ENCODE measurements at regions not wholly inside any gene's neighbourhood (a gene's known extent, or its start where the extent isn't known, plus 50 kb on each side); places are given as distances from the start of the nearest gene placed in this dataset.

DNA sequence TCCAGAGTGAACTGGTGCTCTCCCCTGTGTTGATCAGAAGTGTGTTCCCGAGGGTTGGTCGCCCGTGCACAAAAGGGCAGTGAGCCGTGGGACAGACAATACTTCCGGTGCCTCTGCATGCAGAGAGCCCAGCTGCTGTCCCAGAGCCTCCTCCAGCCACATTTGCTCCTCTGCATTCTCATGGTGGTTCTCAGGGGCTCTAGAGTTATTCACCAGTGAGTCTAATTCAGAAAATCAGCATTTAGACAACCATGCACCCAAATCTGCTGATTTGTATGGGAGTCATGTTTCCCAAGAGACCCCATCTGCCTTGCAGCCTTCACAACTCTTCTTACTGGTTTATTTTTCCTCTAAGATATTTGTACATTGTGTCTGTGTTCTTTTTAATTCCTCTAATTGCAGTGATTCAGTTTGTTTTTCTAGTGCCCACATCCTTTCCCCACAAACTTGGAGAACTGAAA lies 107.0 kb upstream of the SPRED1 start:
- no peak for TF ChIP-seq EZH2 (IDR thresholded peaks at IDR 0.05)
- TF ChIP-seq POLR2AphosphoS5 (IDR thresholded peaks at IDR 0.05; ENCODE audit: borderline replicate concordance, low read depth, low read length), result no peak
- no peak for TF ChIP-seq FOXP2 (optimal IDR thresholded peaks at IDR 0.05; ENCODE audit: control extremely low read depth, extremely low read length, insufficient read depth)
